ENCODE measurements at regions not wholly inside any gene's neighbourhood (a gene's known extent, or its start where the extent isn't known, plus 50 kb on each side); places are given as distances from the start of the nearest gene placed in this dataset.

DNA sequence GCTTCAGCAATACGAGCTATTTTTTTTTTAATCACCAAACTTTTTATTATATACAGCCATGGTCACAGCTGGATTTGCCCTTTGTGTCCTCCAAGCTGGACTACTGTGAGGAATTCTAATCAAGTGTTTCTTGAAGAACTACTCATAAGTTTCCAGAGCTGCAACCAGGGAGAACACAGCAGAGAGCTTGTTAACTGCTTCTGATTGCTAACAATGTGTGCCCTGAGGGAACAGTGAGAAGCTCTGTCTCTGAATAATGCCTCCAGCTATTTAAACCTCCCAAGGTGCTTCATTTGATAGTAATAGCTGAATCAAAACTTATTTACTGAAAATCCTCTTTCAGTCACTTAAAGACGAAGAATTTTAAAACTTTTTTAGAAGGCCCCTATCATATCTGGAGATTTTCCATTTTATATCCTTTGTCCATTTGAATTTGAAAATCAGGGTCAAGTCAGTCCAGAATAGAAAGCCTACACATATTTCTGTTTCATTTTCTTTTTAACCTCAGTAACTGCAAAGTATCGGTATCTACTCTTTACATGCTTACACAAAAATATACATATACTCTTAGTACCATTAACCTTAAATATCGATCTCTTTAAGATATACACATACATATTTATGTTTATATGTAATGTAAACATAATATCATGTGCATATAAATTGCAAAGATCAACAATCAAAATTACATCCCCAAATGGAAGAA, 1024.2 kb downstream of the GRM8 start:
- peaks cover 2% of the 10 kb centered on the region for H3K36me3 Mint-ChIP-seq
- Histone ChIP-seq H3K36me3 (no peaks in the 10 kb centered on the region), H3K9me3 (ENCODE audit: low read depth) (no peaks in the 10 kb centered on the region), H3K9ac (no peak overlapping the region), H3K4me2 (no peak overlapping the region), H4K20me1 (ENCODE audit: low read depth) (no peaks in the 10 kb centered on the region), H3K27ac (no peak overlapping the region), H3K27me3 (no peaks in the 10 kb centered on the region), H3K4me3 (no peak overlapping the region), H2AFZ (replicated peaks) (no peak overlapping the region), H3K79me2 (ENCODE audit: low read depth) (no peaks in the 10 kb centered on the region), H3K4me1 (peaks cover 7% of the 10 kb centered on the region), H3F3A (ENCODE audit: low read depth) (no peaks in the 10 kb centered on the region)
- peaks cover 17% of the 10 kb centered on the region for H3K4me1 Mint-ChIP-seq
- H3K9me3 Mint-ChIP-seq, result peaks cover 6% of the 10 kb centered on the region
- H3K27me3 Mint-ChIP-seq (ENCODE audit: insufficient read depth, low read depth), result no peaks in the 10 kb centered on the region
- H3K27ac Mint-ChIP-seq, result peak overlapping the region; percentile 33
- TF ChIP-seq EZH2 (IDR thresholded peaks at IDR 0.05) (no peak), EZH2phosphoT487 (IDR thresholded peaks at IDR 0.05) (no peak)
- TF ChIP-seq, protein P1, sequence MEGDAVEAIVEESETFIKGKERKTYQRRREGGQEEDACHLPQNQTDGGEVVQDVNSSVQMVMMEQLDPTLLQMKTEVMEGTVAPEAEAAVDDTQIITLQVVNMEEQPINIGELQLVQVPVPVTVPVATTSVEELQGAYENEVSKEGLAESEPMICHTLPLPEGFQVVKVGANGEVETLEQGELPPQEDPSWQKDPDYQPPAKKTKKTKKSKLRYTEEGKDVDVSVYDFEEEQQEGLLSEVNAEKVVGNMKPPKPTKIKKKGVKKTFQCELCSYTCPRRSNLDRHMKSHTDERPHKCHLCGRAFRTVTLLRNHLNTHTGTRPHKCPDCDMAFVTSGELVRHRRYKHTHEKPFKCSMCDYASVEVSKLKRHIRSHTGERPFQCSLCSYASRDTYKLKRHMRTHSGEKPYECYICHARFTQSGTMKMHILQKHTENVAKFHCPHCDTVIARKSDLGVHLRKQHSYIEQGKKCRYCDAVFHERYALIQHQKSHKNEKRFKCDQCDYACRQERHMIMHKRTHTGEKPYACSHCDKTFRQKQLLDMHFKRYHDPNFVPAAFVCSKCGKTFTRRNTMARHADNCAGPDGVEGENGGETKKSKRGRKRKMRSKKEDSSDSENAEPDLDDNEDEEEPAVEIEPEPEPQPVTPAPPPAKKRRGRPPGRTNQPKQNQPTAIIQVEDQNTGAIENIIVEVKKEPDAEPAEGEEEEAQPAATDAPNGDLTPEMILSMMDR (IDR thresholded peaks at IDR 0.05), result no peak
- DNase-seq (ENCODE audit: low spot score), result peak; percentile 51
- H3K4me3 Mint-ChIP-seq, result no peak overlapping the region

DNA sequence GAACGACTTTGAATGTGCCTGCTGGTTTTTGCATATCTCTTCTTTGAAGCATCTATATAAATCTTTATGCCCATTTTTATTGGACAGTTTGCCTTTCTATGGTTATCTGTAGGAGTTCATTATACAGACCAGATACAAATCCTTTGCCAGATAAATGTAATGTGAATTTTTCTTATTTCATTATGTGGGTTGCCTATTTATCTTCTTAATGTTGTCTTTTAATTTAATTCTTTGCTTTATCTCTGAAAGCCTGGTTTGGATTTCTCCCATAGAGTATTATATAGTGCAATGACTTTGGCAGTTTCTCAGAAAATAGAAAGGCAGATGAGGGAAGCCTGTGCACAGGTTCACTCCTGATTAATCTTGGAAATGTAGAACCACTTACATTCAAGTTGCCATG, 1025.1 kb downstream of the GRM8 start:
- Mint-ChIP-seq H3K4me3 (no peak overlapping the region), H3K9me3 (peaks cover 7% of the 10 kb centered on the region), H3K36me3 (peaks cover 2% of the 10 kb centered on the region), H3K27ac (peak overlapping the region; percentile 10), H3K4me1 (peaks cover 17% of the 10 kb centered on the region), H3K27me3 (ENCODE audit: insufficient read depth, low read depth) (no peaks in the 10 kb centered on the region)
- Histone ChIP-seq H3F3A (ENCODE audit: low read depth) (no peaks in the 10 kb centered on the region), H3K4me1 (peaks cover 7% of the 10 kb centered on the region), H3K9ac (no peak overlapping the region), H4K20me1 (ENCODE audit: low read depth) (no peaks in the 10 kb centered on the region), H3K9me3 (ENCODE audit: low read depth) (no peaks in the 10 kb centered on the region), H2AFZ (replicated peaks) (no peak overlapping the region), H3K27me3 (no peaks in the 10 kb centered on the region), H3K79me2 (ENCODE audit: low read depth) (no peaks in the 10 kb centered on the region), H3K27ac (no peak overlapping the region), H3K4me2 (no peak overlapping the region), H3K4me3 (no peak overlapping the region), H3K36me3 (no peaks in the 10 kb centered on the region)
- TF ChIP-seq, protein P1 (IDR thresholded peaks at IDR 0.05), result no peak
- no peak for TF ChIP-seq EZH2 (IDR thresholded peaks at IDR 0.05)
- TF ChIP-seq EZH2phosphoT487 (IDR thresholded peaks at IDR 0.05), result no peak
- DNase-seq (ENCODE audit: low spot score), result no peak

DNA sequence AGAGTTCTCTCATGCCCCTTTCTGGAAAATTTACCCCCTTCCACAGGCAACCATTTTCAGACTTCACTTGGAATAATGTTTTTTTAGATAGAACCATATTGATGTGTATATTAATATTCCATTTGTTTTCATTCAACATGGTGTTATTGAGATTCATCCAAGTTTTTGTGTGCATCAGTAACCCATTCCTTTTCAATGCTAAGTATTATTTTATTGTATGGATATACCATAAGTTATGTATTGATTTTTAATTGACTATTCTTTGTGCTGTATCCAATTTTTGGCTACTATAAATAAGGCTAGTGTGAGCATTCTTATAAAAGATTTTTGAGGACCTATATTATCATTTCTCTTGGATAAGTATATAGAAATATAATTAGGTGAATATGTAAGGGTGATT, 1025.7 kb downstream of the GRM8 start:
- no peak overlapping the region for H2AFZ ChIP-seq (replicated peaks)
- H3K9me3 ChIP-seq (ENCODE audit: low read depth), result no peaks in the 10 kb centered on the region
- no peak overlapping the region for H3K9ac ChIP-seq
- H3K4me1 Mint-ChIP-seq, result peaks cover 17% of the 10 kb centered on the region
- H3K4me1 ChIP-seq, result peaks cover 7% of the 10 kb centered on the region
- no peak overlapping the region for H3K4me2 ChIP-seq
- no peaks in the 10 kb centered on the region for H3K36me3 ChIP-seq
- no peaks in the 10 kb centered on the region for H3F3A ChIP-seq (ENCODE audit: low read depth)
- H3K36me3 Mint-ChIP-seq, result peaks cover 2% of the 10 kb centered on the region
- H3K4me3 ChIP-seq, result no peak overlapping the region
- H3K27me3 ChIP-seq, result no peaks in the 10 kb centered on the region
- DNase-seq (ENCODE audit: low spot score), result no peak
- peaks cover 13% of the 10 kb centered on the region for H3K9me3 Mint-ChIP-seq
- H4K20me1 ChIP-seq (ENCODE audit: low read depth), result no peaks in the 10 kb centered on the region
- no peak overlapping the region for H3K27ac Mint-ChIP-seq
- H3K4me3 Mint-ChIP-seq, result no peak overlapping the region
- H3K27ac ChIP-seq, result no peak overlapping the region
- no peak for TF ChIP-seq EZH2phosphoT487 (IDR thresholded peaks at IDR 0.05)
- no peaks in the 10 kb centered on the region for H3K27me3 Mint-ChIP-seq (ENCODE audit: insufficient read depth, low read depth)
- H3K79me2 ChIP-seq (ENCODE audit: low read depth), result no peaks in the 10 kb centered on the region

DNA sequence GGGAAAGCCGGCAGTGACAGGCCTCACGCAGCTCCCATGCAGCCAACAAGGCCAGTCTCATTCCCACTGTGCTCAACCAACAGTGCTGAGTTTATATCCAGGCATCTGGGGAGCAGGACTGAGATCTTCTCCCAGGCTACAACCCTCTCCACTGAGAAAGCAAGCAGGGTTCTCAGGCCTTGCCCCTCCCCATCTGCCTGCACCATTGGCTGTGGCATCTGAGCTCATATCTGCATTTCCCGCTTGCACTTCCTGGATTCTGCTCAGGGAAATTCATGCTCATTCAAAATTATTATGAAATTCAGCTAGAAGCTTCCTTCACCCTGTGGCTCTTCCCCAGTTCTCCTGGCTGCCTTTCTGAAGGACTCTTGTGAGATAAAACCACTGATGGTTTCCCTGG, 1029.0 kb downstream of the GRM8 start:
- no peak overlapping the region for H2AFZ ChIP-seq (replicated peaks)
- no peaks in the 10 kb centered on the region for H4K20me1 ChIP-seq (ENCODE audit: low read depth)
- H3K4me3 Mint-ChIP-seq, result no peak overlapping the region
- peaks cover 8% of the 10 kb centered on the region for H3K4me1 Mint-ChIP-seq
- no peaks in the 10 kb centered on the region for H3K36me3 ChIP-seq
- peaks cover 3% of the 10 kb centered on the region for H3K4me1 ChIP-seq
- DNase-seq (ENCODE audit: low spot score), result no peak
- H3F3A ChIP-seq (ENCODE audit: low read depth), result no peaks in the 10 kb centered on the region
- no peaks in the 10 kb centered on the region for H3K36me3 Mint-ChIP-seq
- no peaks in the 10 kb centered on the region for H3K27me3 ChIP-seq
- no peaks in the 10 kb centered on the region for H3K9me3 ChIP-seq (ENCODE audit: low read depth)
- TF ChIP-seq, protein P1 (IDR thresholded peaks at IDR 0.05), result no peak
- TF ChIP-seq EZH2phosphoT487 (IDR thresholded peaks at IDR 0.05) (no peak), EZH2 (IDR thresholded peaks at IDR 0.05) (no peak)
- no peak overlapping the region for H3K9ac ChIP-seq
- H3K27ac ChIP-seq, result no peak overlapping the region
- no peak overlapping the region for H3K27ac Mint-ChIP-seq
- H3K4me3 ChIP-seq, result no peak overlapping the region
- peaks cover 17% of the 10 kb centered on the region for H3K9me3 Mint-ChIP-seq
- H3K79me2 ChIP-seq (ENCODE audit: low read depth), result no peaks in the 10 kb centered on the region
- H3K27me3 Mint-ChIP-seq (ENCODE audit: insufficient read depth, low read depth), result no peaks in the 10 kb centered on the region
- H3K4me2 ChIP-seq, result no peak overlapping the region
